ENCODE measurements at regions not wholly inside any gene's neighbourhood (a gene's known extent, or its start where the extent isn't known, plus 50 kb on each side); places are given as distances from the start of the nearest gene placed in this dataset.
"Not testable (repeated sequence)": the region's sequence is repeated elsewhere in the genome, so short reads cannot be mapped to it uniquely, and the experiment has no call there.

- DNase-seq, result no peak
Observed at GRCh38 chr5:100188339-100188738, 346.8 kb upstream of the FAM174A start.

GRCh38 chr5:100186181-100186580, 349.0 kb upstream of the FAM174A start:
- no peak for DNase-seq

- DNase-seq, result no peak
Observed at GRCh38 chr5:100182402-100182801, 352.8 kb upstream of the FAM174A start.

GRCh38 chr5:100175346-100175745, 359.8 kb upstream of the FAM174A start:
- DNase-seq, result no peak

GRCh38 chr5:100165309-100165708, 369.9 kb upstream of the FAM174A start:
- DNase-seq, result no peak

- no peak for DNase-seq
Observed at GRCh38 chr5:100161868-100162267, 373.3 kb upstream of the FAM174A start.

- no peak for DNase-seq
Observed at GRCh38 chr5:100157066-100157465, 378.1 kb upstream of the FAM174A start.

- no peak for DNase-seq
Observed at GRCh38 chr5:100148239-100148638, 386.9 kb upstream of the FAM174A start.

GRCh38 chr5:100142607-100143006, 392.6 kb upstream of the FAM174A start:
- no peak for DNase-seq

DNA sequence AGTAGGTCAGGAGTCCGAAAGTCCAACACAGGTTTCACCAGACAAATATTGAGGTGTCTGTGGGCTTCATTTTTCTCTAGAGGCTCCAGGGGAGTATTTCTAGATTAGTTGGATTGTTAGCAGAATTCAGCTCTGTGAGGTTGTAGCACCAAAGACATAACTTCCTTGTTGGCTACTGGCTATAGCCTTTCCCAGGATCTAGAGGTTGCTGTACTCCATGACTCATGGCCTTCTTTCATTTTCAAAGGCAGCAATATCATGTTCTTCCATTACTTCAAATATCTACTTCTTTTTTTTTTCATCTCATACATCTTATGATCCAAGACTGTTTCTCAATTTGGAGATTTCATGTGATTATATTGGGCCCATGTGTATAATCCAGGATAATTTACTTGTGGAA, 404.0 kb upstream of the FAM174A start:
- DNase-seq, result no peak

DNA sequence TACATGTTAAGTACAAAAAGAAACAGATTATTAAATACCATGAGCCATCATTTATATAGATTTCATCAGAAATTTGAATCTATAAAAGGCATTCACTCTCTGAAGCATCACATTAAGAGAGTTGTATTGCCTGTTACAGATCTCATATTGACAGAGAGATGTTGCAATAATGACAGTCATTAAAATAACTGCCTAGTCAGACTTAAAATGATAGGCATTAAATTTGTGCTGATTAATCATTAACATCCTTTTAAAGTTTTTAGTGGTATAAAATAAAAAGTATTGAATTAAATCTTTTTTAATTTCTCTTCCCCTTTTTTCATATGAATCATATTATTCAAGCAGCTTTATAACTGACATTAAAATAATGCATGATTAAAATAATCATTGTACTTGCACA, 404.9 kb upstream of the FAM174A start:
- no peak for DNase-seq

GRCh38 chr5:100119903-100120302, 415.3 kb upstream of the FAM174A start:
- no peak for DNase-seq

DNA sequence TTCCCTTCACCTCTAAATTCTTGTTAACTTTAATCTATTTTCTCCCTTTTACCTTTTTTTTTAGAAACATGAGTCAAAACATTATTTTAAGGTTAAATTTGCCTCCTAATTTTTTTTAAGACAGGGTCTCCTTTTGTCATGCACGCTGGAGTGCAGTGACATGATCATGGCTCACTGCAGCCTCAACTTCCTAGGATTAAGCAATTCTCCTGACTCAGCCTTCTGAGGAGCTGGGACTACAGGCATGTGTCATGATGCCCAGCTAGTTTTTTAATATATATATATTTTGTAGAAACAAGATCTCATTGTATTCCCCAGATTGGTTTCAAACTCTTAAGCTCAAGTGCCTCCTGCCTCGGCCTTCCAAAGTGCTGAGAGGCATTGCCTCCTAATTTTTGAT, 424.7 kb upstream of the FAM174A start:
- DNase-seq, result no peak

DNA sequence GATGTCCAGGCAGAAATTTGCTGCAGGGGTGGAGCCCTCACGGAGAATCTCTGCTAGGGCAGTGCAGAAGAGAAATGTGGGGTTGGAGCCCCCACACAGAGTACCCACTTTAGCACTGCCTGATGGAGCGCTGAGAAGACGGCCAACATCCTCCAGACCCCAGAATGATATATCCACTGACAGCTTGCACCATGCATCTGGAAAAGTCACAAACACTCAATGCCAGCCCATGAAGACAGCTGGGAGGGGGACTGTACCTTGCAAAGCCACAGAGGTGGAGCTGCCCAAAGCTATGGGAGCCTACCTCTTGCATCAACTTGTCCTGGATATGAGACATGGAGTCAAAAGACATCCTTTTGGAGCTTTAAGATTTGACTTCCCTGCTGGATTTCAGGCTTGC, 426.3 kb upstream of the FAM174A start:
- no peak for DNase-seq

- not testable (repeated sequence) for DNase-seq
Observed at GRCh38 chr5:100103592-100104119, 431.5 kb upstream of the FAM174A start.

DNA sequence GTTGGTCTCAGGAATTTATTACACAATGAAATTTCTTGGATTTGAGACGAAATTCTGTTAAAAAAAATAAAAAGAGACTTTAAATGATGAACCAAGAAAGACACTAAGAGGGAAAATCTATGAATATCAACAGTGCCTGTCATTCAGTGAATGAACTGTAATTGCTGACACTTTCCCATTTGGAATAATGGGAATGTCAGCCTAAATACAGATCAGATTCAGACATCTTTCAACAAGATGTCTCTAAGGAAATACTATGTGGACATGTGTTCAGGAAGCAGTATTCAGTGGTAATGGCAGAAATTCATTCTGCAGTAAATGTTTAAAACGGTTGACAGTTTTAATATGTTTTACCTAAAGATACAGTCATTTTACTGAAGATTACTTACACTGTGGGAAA, 433.7 kb upstream of the FAM174A start:
- DNase-seq, result not testable (repeated sequence)

DNA sequence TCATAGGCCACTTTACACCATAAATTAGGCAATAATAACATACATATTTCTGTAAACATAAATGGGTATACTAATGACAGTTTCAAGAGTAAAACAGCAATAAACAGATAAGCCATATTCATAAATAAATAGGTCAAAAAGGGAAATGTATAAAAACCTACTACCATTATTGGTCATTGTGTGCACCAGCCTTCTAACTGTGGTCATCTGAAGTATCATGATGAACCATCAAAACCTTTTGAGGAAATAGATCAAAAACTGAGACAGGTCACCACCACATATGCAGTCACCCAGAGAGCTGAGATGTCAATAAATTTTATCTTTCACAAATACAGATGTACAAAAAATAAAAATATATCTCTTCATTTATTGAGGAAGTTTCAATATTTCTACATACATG, 438.8 kb upstream of the FAM174A start:
- not testable (repeated sequence) for DNase-seq

DNA sequence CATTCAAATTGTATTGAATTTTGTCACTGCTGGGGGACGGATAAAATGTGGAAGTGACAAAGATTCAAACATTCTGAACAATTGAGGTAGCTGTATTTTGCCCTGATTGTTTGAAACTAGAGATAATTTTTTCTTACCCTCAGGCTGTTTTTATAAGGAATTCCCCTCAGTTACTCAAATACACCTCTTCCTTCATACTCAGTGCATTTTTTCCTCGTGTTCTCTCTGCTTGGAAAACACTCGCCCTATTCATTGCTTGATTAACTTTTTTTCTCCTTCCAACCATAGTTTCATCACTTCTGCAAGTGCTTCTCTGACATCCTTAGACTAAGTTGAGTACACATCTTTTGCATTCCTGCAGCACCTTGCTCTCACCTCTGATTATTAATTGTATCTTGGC, 454.5 kb upstream of the FAM174A start:
- not testable (repeated sequence) for DNase-seq

GRCh38 chr5:100079163-100079562, 456.0 kb upstream of the FAM174A start:
- not testable (repeated sequence) for DNase-seq

GRCh38 chr5:100066020-100066419, 469.2 kb upstream of the FAM174A start:
- not testable (repeated sequence) for DNase-seq

- DNase-seq, result no peak
Observed at GRCh38 chr5:100043475-100043874, 491.7 kb upstream of the FAM174A start.

DNA sequence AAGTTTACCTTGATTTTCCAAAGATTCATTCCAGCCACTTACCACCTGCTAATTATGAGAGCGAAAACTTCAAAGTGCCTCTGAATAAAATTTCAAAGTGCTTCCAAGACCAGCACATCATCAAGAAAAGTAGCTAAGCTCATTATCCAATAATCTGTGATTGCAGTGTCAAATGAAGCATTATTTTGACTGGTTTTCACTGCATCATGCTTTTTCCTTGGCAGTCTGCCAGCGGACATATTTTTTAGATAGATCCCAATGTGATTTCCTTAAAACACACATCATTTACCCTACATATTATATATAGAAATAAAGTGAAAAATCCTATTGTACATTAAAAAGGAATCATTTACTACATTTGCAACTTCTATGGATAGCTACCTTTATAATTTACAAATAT, 508.6 kb upstream of the FAM174A start:
- DNase-seq, result no peak

DNA sequence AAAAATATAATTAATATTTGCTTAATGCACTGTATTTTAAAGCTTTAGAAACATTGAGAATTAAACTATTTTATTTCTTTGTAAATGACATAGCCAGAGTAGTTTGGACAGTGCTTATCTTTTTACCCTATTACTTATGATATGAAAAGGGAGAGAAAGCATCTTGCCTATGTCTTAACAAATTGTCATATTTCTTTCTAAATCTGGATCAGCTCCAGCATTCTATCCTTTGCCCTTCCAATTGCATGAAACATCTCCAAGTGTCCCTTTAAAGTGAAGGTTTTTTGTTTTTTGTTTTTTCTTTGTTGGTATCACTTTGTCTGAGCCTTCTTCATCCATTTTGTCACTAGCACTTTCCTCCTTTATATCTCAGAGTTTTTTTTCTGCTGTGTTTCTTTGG, 511.6 kb upstream of the FAM174A start:
- DNase-seq, result no peak

DNA sequence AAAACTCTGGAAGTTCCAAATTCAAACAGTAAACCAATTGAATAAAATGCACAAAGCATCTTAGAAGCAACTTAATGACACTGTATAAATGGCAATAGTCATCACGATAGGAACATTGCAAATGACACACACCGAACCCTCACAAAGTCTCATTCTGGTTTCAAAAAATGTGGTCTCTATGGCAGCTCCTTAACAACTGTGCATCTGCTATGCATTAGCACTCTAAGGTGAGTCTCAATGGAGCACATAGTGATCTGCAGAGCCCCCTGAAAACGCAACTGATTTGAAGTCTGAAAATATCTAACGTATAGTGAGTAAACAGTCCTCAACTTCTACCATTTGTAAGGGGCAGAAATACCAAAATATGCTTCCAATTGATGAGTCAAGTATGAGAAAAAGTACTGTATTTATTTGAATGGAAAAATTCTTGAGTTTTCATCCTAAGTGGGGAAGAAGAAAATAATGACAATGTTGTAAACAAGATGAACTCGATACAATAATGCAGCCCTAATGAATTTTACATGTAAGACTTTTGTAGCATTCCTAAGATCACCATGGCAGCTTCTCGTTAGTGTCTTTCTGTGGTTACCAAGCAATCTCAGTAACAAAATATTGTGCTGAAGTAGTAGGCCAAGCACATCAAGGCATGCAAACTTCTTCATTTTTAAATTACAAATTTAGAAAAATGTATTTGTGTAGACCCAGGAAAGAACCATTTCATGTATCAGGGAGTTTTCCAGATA, 517.5 kb upstream of the FAM174A start:
- DNase-seq, result no peak

DNA sequence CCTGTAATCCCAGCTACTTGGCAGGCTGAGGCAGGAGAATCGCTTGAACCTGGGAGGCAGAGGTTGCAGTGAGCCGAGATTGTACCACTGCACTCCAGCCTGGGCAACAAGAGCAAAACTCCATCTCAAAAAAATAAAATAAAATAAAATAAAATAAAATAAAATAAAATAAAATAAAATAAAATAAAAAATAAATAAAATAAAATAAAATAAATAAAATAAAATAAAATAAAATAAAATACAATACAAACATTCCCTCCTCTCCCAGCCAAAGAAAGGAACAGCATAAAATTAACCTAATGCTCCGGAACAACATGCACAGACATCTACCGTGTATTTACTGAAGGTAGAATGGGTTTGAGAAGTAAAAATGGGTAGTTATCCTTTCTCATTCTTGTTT, 521.9 kb upstream of the FAM174A start:
- DNase-seq, result not testable (repeated sequence)

All from SHP77 treated with DMSO at 0.1 percent for 48 hours (cell line).